Naive thymus-derived CD8-positive, alpha-beta T cell (primary cell): ENCODE measurements at regions not wholly inside any gene's neighbourhood (a gene's known extent, or its start where the extent isn't known, plus 50 kb on each side); places are given as distances from the start of the nearest gene placed in this dataset.
A peak's percentile ranks its signal among the peaks of the same experiment; 100 is the strongest.

Experiments
- ATAC-seq, 2 donors: fragments of 150-1000 bp; cut with Tn5 transposase in 1 of 2; sonication (Bioruptor Pico), chemical (Tn5 transposase) in 1 of 2; 1 replicate in 1 of 2; 2 replicates in 1 of 2; pipeline ENCODE4 v1.10.0; 2021; ENCODE audit warnings: mild to moderate bottlenecking in 2 of 2, moderate library complexity in 2 of 2
- POLR2A ChIA-PET: fragments of 350-600 bp; sonication (Branson Sonifier 250); formaldehyde crosslinking; loops from one replicate; lab custom pipeline; 2021; ENCODE audit warnings: antibody characterized with exemption; lab: Charles Lee
- DNase-seq, 10 donors: peaks; one replicate each; pipeline versions ENCODE4 v3.0.0 to v3.0.0-alpha.2; 2020 to 2022
- H3K27ac Mint-ChIP-seq, 10 donors: one replicate each; pipeline ENCODE4 v1.8.0; 2020 to 2022; ENCODE audit warnings: mild to moderate bottlenecking in 10 of 10, mixed read lengths in 10 of 10, moderate library complexity in 4 of 10, inconsistent platforms in 1 of 10
- H3K27me3 Mint-ChIP-seq, 5 donors: one replicate each; pipeline ENCODE4 v1.8.0; 2021 to 2022; ENCODE audit warnings: mixed read lengths in 5 of 5
- H3K36me3 Mint-ChIP-seq, 3 donors: one replicate each; pipeline ENCODE4 v1.8.0; 2020 to 2022; ENCODE audit warnings: mixed read lengths in 3 of 3, mild to moderate bottlenecking in 2 of 3, inconsistent platforms in 1 of 3
- H3K4me1 Mint-ChIP-seq, 4 donors: one replicate each; pipeline ENCODE4 v1.8.0; 2021 to 2022; ENCODE audit warnings: mixed read lengths in 4 of 4
- H3K4me3 Mint-ChIP-seq, 10 donors: one replicate each; pipeline ENCODE4 v1.8.0; 2020 to 2022; ENCODE audit warnings: mild to moderate bottlenecking in 10 of 10, mixed read lengths in 10 of 10, moderate library complexity in 6 of 10, inconsistent platforms in 1 of 10
- H3K9me3 Mint-ChIP-seq, 9 donors: one replicate each; pipeline ENCODE4 v1.8.0; 2020 to 2022; ENCODE audit warnings: mixed read lengths in 9 of 9, mild to moderate bottlenecking in 3 of 9, inconsistent platforms in 1 of 9, moderate library complexity in 1 of 9

DNA sequence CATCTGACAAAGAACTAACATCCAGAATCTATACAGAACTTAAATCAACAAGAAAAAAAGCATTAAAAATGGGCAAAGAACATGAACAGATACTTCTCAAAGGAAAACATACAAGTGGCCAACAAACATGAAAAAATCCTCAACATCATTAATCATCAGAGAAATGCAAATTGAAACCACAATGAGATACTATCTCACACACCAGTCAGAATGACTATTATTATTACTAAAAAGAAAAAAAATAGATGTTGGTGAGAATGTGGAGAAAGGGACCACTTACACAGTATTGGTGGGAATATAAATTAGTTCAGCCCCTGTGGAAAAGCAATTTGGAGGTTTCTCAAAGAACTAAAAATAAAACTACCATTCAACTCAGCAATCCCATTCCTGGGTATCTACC is 89.1 kb upstream of the ADO start:
- H3K36me3 Mint-ChIP-seq, result peaks cover 0 to 6% (median 1%) of the 10 kb centered on the region in 3 donors
- peaks cover 0 to 9% (median 0%) of the 10 kb centered on the region in 9 donors for H3K9me3 Mint-ChIP-seq
- POLR2A ChIA-PET, result no interaction called here

DNA sequence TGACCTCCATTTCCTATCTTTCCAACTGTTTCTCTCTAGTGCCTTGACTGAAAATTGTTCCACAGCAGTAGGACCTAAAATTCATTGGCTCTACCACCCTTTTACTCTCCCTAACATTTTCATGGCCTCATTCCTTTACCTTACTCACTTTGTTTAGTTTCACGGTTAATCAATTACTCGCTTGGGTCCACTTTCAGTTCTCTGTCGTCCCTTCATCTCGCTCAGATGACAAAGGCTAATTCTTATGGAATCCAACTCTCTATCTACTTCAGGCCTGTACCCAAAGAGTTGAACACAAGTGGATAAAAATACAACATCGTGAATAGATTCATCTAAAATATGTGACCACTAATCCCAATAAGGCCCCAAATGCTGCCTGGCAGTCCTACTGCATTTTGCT is 85.9 kb upstream of the ADO start:
- Mint-ChIP-seq H3K27me3 (peaks cover 0 to 3% (median 0%) of the 10 kb centered on the region in 5 donors), H3K4me1 (no peaks in the 10 kb centered on the region)

More for the DNA sequence above, 89.1 kb upstream of the ADO start:
- Mint-ChIP-seq H3K27ac (no peak overlapping the region), H3K4me1 (peaks cover 0 to 6% (median 0%) of the 10 kb centered on the region in 4 donors), H3K4me3 (no peak overlapping the region), H3K27me3 (peaks cover 0 to 4% (median 0%) of the 10 kb centered on the region in 5 donors)
- ATAC-seq, result no peak
- DNase-seq, result no peak

GRCh38 chr10:62719061-62719460 is 85.5 kb upstream of the ADO start:
- POLR2A ChIA-PET, result no interaction called here
- DNase-seq (no peak), ATAC-seq (no peak)
- H3K9me3 Mint-ChIP-seq, result no peaks in the 10 kb centered on the region
- H3K36me3 Mint-ChIP-seq, result no peaks in the 10 kb centered on the region
- no peak overlapping the region for H3K27ac Mint-ChIP-seq
- H3K27me3 Mint-ChIP-seq, result peaks cover 0 to 3% (median 0%) of the 10 kb centered on the region in 5 donors
- H3K4me3 Mint-ChIP-seq, result no peak overlapping the region
- no peaks in the 10 kb centered on the region for H3K4me1 Mint-ChIP-seq

More for the DNA sequence above, 85.9 kb upstream of the ADO start:
- no peak overlapping the region for H3K4me3 Mint-ChIP-seq
- ATAC-seq (no peak), DNase-seq (no peak)
- POLR2A ChIA-PET, result no interaction called here
- no peaks in the 10 kb centered on the region for H3K9me3 Mint-ChIP-seq
- no peak overlapping the region for H3K27ac Mint-ChIP-seq
- H3K36me3 Mint-ChIP-seq, result no peaks in the 10 kb centered on the region

DNA sequence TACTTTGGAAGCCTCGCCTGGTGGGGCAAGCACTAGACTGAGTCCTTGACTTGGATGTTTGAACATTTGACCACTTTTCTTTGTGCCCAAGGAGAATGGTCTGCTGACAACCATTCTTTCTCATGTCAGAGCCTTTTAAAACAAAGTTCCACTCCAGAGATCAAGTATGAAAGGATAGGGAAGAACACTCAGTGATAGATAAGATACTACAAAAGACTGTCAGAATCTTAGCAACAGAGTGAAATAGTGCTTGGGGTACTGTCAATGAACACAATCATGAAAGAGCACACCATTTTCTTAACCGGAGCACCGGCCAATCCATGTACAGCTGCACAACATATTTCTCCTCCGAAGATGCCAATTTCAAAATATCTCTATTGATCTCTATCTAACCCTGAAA is 82.8 kb upstream of the ADO start:
- ATAC-seq (no peak), DNase-seq (no peak)
- Mint-ChIP-seq H3K4me3 (no peak overlapping the region), H3K4me1 (no peaks in the 10 kb centered on the region), H3K27ac (no peak overlapping the region), H3K36me3 (no peaks in the 10 kb centered on the region), H3K27me3 (peaks cover 0 to 24% (median 3%) of the 10 kb centered on the region in 5 donors), H3K9me3 (no peaks in the 10 kb centered on the region)
- POLR2A ChIA-PET, result no interaction called here

DNA sequence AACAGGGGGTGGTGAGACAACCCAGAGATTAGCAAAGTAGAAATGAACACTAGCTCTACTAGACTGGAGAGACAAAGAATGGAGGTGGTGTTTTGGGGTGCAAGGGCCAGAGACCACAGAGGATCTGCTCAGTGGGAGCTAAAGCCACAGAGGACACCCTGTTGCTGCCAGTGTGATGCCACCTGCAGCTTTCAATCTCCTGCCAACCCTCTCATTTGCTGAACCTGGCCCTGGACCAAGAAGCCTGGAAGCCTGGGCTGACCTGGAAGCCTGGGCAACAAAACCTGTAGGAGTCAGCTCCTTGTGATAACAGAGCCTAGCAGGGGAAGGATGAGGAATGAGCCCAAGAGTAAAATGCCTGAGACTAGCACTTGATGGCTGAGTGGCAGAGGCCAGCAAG is 81.1 kb upstream of the ADO start:
- H3K4me3 Mint-ChIP-seq, result no peak overlapping the region
- H3K27ac Mint-ChIP-seq, result no peak overlapping the region
- DNase-seq (no peak), ATAC-seq (no peak)
- no peaks in the 10 kb centered on the region for H3K36me3 Mint-ChIP-seq
- peaks cover 0 to 5% (median 0%) of the 10 kb centered on the region in 4 donors for H3K4me1 Mint-ChIP-seq
- peaks cover 0 to 40% (median 3%) of the 10 kb centered on the region in 5 donors for H3K27me3 Mint-ChIP-seq
- H3K9me3 Mint-ChIP-seq, result no peaks in the 10 kb centered on the region
- POLR2A ChIA-PET, result no interaction called here

- no peaks in the 10 kb centered on the region for H3K36me3 Mint-ChIP-seq
- H3K27ac Mint-ChIP-seq, result no peak overlapping the region
- H3K27me3 Mint-ChIP-seq, result peaks cover 2 to 49% (median 4%) of the 10 kb centered on the region in 5 donors
- ATAC-seq (no peak), DNase-seq (no peak)
- no peaks in the 10 kb centered on the region for H3K9me3 Mint-ChIP-seq
- no peak overlapping the region for H3K4me3 Mint-ChIP-seq
- peaks cover 0 to 10% (median under 1%) of the 10 kb centered on the region in 4 donors for H3K4me1 Mint-ChIP-seq
- POLR2A ChIA-PET, result no interaction called here
Measured at GRCh38 chr10:62724465-62724864, 80.1 kb upstream of the ADO start.

DNA sequence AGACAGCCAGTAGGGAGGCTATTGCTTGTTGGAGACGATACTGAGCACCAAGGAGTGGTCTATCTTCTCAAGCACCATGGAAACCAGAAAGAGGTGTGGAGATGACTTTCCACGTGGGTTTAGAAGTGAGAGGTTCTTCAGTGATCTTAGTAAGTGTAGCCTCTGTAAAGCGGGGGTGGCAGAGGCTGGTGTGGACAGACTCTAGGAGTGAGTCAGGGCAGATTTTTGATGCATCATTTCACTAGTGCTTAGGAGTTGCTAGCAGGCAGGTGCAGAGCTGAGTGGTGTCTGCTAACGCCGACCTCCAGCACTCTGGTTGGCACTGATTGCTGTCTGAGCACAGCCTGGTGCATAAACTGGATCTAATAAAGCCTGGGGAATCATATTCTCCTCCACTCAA is 78.4 kb upstream of the ADO start:
- peaks cover 0 to 10% (median under 1%) of the 10 kb centered on the region in 4 donors for H3K4me1 Mint-ChIP-seq
- no peak for ATAC-seq

GRCh38 chr10:62726638-62727037 is 77.9 kb upstream of the ADO start:
- Mint-ChIP-seq H3K27ac (no peak overlapping the region), H3K4me3 (no peak overlapping the region), H3K27me3 (peaks cover 2 to 52% (median 6%) of the 10 kb centered on the region in 5 donors), H3K36me3 (no peaks in the 10 kb centered on the region), H3K9me3 (no peaks in the 10 kb centered on the region), H3K4me1 (peaks cover 0 to 13% (median under 1%) of the 10 kb centered on the region in 4 donors)
- ATAC-seq (no peak), DNase-seq (no peak)
- POLR2A ChIA-PET, result no interaction called here

More for the DNA sequence above, 78.4 kb upstream of the ADO start:
- H3K36me3 Mint-ChIP-seq, result no peaks in the 10 kb centered on the region
- no peak for DNase-seq
- H3K9me3 Mint-ChIP-seq, result no peaks in the 10 kb centered on the region
- POLR2A ChIA-PET, result no interaction called here
- peaks cover 2 to 52% (median 4%) of the 10 kb centered on the region in 5 donors for H3K27me3 Mint-ChIP-seq
- H3K27ac Mint-ChIP-seq, result no peak overlapping the region
- H3K4me3 Mint-ChIP-seq, result no peak overlapping the region

- DNase-seq (no peak), ATAC-seq (no peak)
- H3K4me1 Mint-ChIP-seq, result peaks cover 0 to 13% (median 3%) of the 10 kb centered on the region in 4 donors
- H3K4me3 Mint-ChIP-seq, result no peak overlapping the region
- H3K27ac Mint-ChIP-seq, result no peak overlapping the region
- H3K9me3 Mint-ChIP-seq, result no peaks in the 10 kb centered on the region
- no peaks in the 10 kb centered on the region for H3K36me3 Mint-ChIP-seq
- H3K27me3 Mint-ChIP-seq, result peaks cover 2 to 52% (median 6%) of the 10 kb centered on the region in 5 donors
- POLR2A ChIA-PET, result no interaction called here
Measured at GRCh38 chr10:62727934-62728333, 76.6 kb upstream of the ADO start.

- H3K4me1 Mint-ChIP-seq, result peaks cover 0 to 13% (median 5%) of the 10 kb centered on the region in 4 donors
- ATAC-seq (no peak), DNase-seq (no peak)
- H3K27me3 Mint-ChIP-seq, result peaks cover 2 to 52% (median 6%) of the 10 kb centered on the region in 5 donors
- no peak overlapping the region for H3K4me3 Mint-ChIP-seq
- H3K36me3 Mint-ChIP-seq, result no peaks in the 10 kb centered on the region
- H3K9me3 Mint-ChIP-seq, result no peaks in the 10 kb centered on the region
- no peak overlapping the region for H3K27ac Mint-ChIP-seq
- POLR2A ChIA-PET, result no interaction called here
Measured at GRCh38 chr10:62728479-62728878, 76.0 kb upstream of the ADO start.

GRCh38 chr10:62732841-62733653 is 71.5 kb upstream of the ADO start:
- no peaks in the 10 kb centered on the region for H3K36me3 Mint-ChIP-seq
- POLR2A ChIA-PET, result interaction anchor here (1.0 to 2.9 kb wide), 8 partner anchors 9 to 96 kb away, joined by 3 to 19 read pairs (median 8); partner anchors contain the start of genes ADO and EGR2
- H3K27me3 Mint-ChIP-seq, result peaks cover 2 to 33% (median 4%) of the 10 kb centered on the region in 5 donors
- peak overlapping the region in 6 of 10 donors; percentile 16 to 74 (median 52) for H3K4me3 Mint-ChIP-seq
- H3K27ac Mint-ChIP-seq, result peak overlapping the region in 3 of 10 donors; percentile 80 to 93 (median 81)
- peaks cover 0 to 12% (median 6%) of the 10 kb centered on the region in 4 donors for H3K4me1 Mint-ChIP-seq
- DNase-seq (peak; percentile 21 to 87 (median 62)), ATAC-seq (peak; percentile 90 to 92)
- H3K9me3 Mint-ChIP-seq, result peaks cover 0 to under 1% (median 0%) of the 10 kb centered on the region in 9 donors

GRCh38 chr10:62733654-62734293 is 70.7 kb upstream of the ADO start:
- no peak for DNase-seq
- Mint-ChIP-seq H3K36me3 (no peaks in the 10 kb centered on the region), H3K9me3 (peaks cover 0 to 3% (median 0%) of the 10 kb centered on the region in 9 donors), H3K4me1 (peaks cover 0 to 10% (median 3%) of the 10 kb centered on the region in 4 donors), H3K4me3 (peak overlapping the region in 4 of 10 donors; percentile 16 to 74 (median 54)), H3K27me3 (peaks cover 2 to 35% (median 4%) of the 10 kb centered on the region in 5 donors), H3K27ac (peak overlapping the region in 3 of 10 donors; percentile 80 to 93 (median 81))
- ATAC-seq, result peak; percentile 2 to 13
- POLR2A ChIA-PET, result interaction anchor here (1.0 to 2.9 kb wide), 7 partner anchors 33 to 97 kb away, joined by 3 to 19 read pairs (median 10); partner anchors contain the start of genes ADO and EGR2
